ENCODE measurements at regions not wholly inside any gene's neighbourhood (a gene's known extent, or its start where the extent isn't known, plus 50 kb on each side); places are given as distances from the start of the nearest gene placed in this dataset.

DNA sequence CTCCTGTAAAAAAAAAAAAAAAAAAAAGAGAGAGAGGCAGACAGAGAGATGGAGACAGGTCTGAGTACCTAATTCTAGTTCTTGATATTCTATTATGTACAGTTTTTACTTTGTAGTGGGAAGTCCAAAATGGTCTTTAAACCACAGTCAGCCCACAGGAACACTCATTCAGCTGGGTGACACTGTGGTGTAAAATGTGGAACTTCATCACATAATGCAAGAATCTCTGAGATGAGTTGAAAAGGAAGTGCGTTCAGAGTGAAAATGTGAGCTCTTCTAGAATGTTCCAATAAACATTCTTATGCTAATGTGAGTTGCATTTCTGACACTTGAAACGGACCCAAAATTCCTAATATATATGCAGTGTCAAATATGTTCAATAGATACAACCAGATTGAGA is 972.1 kb downstream of the CDH11 start:
- no peak for TF ChIP-seq CTCF (IDR thresholded peaks at IDR 0.05)
- TF ChIP-seq POLR2A (IDR thresholded peaks at IDR 0.05), result no peak
